Activated CD4-positive, alpha-beta T cell treated with anti-CD3 and anti-CD28 coated beads, Interleukin-2, amount 50 U/mL, for 4 hours (primary cell): ENCODE measurements at regions not wholly inside any gene's neighbourhood (a gene's known extent, or its start where the extent isn't known, plus 50 kb on each side); places are given as distances from the start of the nearest gene placed in this dataset.
"Not testable (repeated sequence)": the region's sequence is repeated elsewhere in the genome, so short reads cannot be mapped to it uniquely, and the experiment has no call there.

Source experiments
- DNase-seq, 2 experiments: peaks; one replicate each; pipeline ENCODE4 v3.0.0-alpha.2; 2020

GRCh38 chr5:40111036-40111435, 568.7 kb upstream of the PTGER4 start:
- not testable (repeated sequence) for DNase-seq

DNA sequence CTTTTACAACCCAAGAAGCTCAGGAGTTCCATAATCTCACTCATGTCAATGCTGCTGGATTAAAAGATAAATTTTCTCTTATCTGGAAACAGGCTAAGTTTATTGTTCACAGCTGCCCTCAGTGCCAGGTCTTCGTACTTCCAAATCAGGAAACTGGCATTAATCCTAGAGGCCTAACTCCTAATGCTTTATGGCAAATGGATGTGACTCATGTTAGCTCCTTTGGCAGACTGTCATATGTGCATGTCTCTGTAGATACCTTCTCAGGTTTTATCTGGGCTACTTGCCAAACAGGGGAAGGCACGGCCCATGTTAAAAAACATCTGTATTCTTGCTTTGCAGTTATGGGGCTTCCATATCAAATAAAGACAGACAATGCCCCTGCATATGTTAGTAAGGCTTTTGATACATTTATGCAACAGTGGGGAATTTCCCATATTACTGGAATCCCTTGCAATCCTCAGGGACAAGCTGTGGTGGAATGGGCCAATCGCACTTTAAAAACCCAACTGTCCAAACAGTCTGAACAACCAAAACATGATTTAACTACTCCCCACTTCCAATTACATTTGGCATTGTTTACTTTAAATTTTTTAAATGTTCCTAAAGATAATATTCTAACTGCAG, 570.8 kb upstream of the PTGER4 start:
- not testable (repeated sequence) for DNase-seq

- DNase-seq = not testable (repeated sequence)
Measured at GRCh38 chr5:40107786-40108185, 571.9 kb upstream of the PTGER4 start.

DNA sequence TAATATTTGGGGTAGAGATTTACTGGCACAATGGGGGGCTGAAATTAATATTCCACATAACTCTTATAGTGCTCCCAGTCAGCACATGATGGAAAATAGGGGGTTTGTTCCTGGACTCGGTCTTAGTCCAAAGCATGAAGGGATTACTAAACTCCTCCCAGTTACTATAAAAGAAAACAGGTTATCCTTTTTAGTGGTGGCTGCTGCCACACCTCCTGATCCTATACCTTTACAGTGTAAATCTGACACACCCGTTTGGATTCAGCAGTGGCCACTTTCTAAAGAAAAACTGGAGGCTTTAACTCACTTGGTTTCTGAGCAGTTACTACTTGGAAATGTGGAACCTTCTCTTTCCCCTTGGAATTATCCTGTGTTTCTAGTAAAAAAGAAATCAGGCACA, 572.9 kb upstream of the PTGER4 start:
- DNase-seq = no peak

GRCh38 chr5:40098313-40098712, 581.4 kb upstream of the PTGER4 start:
- DNase-seq = no peak

GRCh38 chr5:40093550-40093949, 586.2 kb upstream of the PTGER4 start:
- no peak for DNase-seq

DNA sequence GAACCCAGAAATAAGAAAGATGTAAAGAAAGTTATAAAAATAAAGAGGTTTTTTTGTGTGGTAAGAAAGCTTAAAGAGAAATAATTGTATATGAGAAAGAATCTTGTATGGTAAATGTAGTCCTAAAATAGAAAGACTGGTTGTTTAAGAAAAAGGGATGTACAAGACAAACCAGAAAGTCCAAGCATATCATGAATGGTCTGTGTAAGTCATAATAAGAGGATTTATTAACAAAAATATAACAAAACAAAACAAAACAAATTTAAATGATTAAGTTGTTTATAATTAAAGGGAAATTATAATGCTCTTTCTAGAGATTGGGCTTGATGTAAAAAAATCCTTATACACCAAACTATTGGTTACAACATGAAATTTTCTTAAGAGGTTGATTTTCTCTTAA, 590.4 kb upstream of the PTGER4 start:
- DNase-seq = no peak

- no peak for DNase-seq
Measured at GRCh38 chr5:40084614-40085013, 595.1 kb upstream of the PTGER4 start.

DNA sequence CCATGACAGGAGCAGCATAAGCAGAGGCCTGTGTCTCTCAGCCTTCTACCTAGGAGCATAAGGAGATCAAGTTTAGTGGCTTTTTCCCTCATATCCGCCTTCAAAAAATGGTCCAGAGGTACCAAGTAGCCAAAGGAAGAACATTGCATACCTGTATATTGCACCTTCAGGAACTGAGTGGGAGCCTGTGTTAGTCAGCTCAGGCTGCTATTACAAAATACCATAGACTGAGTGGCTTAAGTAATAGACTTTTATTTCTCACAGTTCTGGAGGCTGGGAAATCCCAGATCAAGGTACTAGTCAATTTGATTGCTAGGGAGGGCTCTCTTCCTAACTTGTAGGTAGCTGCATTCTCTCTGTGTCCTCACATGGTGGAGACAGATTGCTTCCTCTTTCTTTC, 597.4 kb upstream of the PTGER4 start:
- no peak for DNase-seq

- no peak for DNase-seq
Measured at GRCh38 chr5:40080191-40080590, 599.5 kb upstream of the PTGER4 start.

DNA sequence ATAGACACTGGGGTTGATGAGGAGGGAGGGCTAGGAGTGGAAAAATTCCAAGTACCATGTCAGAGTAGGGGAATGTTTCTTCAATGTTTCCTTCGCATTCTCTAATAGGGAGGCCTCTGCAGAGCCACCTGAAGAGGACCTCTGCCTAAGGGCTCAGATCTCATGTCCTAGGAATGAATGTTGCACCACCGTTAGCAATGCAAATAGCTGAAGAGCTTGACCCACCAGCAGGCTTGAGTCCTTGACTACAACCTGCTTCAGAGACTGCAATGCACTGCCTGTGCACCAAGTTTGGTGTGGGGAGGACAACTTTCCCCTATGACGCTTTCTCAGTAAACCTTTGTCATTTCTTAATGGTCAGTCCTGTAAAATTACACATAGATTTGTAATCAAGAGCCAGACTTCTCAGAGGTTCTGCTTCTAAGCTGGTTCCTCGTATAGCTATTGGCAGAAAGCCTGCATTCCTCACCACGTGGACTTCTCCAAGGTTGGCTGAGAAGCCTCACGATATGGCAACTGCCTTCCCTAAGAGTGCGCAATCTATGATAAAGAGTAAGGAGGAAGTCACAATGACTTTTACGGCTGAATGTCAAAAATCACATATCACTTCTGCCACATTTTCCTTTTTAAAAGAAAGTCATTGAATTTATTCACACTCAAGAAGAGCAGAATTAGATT, 600.7 kb upstream of the PTGER4 start:
- no peak for DNase-seq

GRCh38 chr5:40074826-40075225, 604.9 kb upstream of the PTGER4 start:
- DNase-seq = no peak

DNA sequence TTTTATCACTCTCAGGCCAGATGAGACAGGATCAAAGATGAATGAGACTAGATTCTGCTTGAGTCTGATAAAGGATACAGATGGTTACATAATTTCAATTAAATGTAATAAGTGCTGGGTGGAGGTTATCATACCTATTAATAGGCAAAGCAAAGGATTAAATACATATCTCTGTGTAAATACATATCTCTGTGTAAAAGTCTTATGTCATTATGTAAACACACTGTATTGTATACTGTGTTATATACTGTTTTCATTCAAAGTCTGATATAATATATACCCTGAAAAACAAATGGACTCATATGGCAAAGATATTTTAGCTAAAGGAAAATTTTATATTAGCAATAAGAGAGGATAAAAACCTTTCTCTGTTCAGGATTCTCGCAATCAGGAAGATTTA, 605.8 kb upstream of the PTGER4 start:
- DNase-seq = no peak

- DNase-seq = no peak
Measured at GRCh38 chr5:40071870-40072269, 607.8 kb upstream of the PTGER4 start.

DNA sequence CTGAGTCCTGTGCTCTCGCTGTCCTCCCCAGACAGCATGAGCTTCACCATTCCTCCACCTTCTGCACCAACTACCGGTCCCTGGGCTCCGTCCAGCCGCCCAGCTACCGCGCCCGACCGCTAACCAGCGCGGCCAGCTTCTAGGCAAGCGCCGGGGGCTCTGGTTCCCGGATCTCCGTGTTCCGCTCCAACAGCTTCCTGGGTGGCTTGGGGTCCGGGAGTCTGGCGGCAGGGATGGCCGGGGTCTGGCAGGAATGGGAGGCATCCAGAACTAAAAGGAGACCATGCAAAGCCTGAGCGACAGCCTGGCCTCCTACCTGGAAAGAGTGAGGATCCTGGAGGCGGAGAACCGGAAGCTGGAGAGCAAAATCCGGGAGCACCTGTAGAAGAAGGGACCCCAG, 613.1 kb upstream of the PTGER4 start:
- DNase-seq = no peak

DNA sequence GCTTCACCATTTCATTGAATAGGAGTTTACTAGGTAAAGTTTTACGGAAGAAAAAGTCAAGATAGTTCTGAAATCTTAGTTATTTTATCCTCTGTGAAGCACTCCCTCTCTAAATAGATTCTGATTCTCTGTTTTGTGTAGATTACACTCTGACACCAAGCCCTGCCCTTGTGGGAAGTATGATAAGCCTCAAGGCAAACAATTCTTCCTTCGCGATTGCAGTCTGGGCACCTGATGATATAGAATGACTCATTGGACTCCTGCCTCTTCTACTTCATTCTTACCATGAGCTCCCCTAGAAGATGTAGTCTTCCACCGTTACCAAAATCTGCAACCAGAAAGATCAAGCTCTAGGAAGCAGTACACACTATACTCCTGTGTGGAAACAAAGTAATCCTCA, 626.9 kb upstream of the PTGER4 start:
- DNase-seq = no peak

DNA sequence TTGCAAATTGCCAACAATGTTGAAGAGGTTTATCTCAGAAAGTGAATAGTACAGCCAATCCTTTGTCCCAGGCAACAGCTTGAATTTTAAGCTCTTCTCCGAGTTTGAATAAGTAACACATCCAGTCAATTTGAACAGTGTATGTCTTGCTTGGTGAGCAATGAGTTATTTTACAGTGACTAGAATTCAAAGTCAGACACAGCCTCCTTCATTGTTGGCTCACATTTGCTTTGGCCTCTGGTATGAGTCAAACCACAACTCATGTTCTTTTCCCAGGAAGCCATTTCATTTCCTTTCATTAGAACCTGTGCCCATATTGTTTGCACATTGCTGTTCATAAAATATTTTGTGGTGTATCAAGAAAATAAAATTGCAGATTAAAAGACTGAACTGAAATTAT, 622.0 kb upstream of the DAB2 start:
- DNase-seq = no peak

DNA sequence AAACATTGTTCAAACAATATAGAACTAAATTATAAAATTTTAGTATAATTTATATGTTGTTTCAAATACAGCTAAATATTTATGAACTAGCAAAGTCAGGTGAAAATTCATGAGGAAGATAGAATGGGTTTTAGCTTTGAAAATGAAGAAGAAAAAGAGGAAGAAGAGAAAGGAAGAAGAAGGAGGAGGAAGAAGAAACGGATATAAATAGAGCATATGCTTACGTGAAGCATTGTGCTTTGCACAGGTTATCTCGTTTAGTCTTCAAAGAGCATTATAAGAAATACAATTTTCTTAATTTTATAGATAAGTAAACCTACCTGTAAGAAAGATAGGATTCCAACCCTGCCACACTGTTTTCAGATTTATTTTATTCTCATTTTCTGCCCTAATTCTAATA, 620.6 kb upstream of the DAB2 start:
- no peak for DNase-seq

- no peak for DNase-seq
Measured at GRCh38 chr5:40043916-40044315, 619.1 kb upstream of the DAB2 start.

- DNase-seq = no peak
Measured at GRCh38 chr5:40041452-40041851, 616.7 kb upstream of the DAB2 start.

DNA sequence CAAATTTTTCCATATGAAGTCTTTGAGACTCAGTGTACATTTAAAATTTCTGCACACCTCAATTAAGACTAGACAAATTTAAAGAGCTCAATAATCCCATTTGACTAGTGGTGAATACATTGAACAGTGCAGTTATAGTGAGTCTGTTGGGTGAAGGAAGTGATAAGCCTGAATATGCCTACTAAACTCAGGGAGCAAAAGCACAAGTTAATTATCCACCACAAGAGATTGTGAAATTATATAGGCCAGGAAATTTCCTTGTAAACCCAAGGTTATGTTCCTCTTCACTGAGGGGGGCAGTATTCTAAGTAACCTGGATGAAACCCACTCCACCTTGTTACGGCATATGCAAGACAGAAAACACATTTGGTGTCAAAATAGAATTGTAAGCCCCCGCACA, 612.9 kb upstream of the DAB2 start:
- DNase-seq = no peak

GRCh38 chr5:40034441-40034840, 609.7 kb upstream of the DAB2 start:
- DNase-seq = no peak

GRCh38 chr5:40033411-40033810, 608.6 kb upstream of the DAB2 start:
- peak in 1 of 2 experiments; percentile 3 for DNase-seq

DNA sequence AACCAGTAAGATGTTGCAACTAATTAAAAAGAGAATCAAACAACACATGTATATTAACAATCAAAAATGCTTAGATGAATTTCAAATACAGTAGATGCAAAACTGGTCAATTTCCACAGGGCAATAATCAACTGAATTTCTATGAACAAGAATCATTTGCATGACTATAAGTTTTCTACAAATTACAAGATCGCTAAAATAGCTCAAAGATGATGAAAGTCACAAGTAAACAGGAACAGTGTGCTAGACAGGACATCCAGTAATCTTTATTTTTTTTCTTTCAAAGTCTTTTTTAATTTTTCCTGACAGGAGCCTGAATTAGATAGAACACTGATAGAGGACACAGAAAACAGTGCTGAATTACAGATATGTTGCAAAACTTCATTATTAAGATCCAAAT, 608.2 kb upstream of the DAB2 start:
- no peak for DNase-seq

- no peak for DNase-seq
Measured at GRCh38 chr5:40030661-40031060, 605.9 kb upstream of the DAB2 start.
